Muscle of leg (tissue), 3 donors: ENCODE measurements at regions not wholly inside any gene's neighbourhood (a gene's known extent, or its start where the extent isn't known, plus 50 kb on each side); places are given as distances from the start of the nearest gene placed in this dataset.
A peak's percentile ranks its signal among the peaks of the same experiment; 100 is the strongest.
"Not testable (repeated sequence)": the region's sequence is repeated elsewhere in the genome, so short reads cannot be mapped to it uniquely, and the experiment has no call there.

Experiments
- DNase-seq: peaks from one replicate; pipeline ENCODE4 v3.0.0; 2013
- H3K27ac ChIP-seq: one replicate; pipeline ENCODE4 v1.5.1; 2013; ENCODE audit warnings: mild to moderate bottlenecking, low read length, control low read depth
- H3K27me3 ChIP-seq: one replicate; pipeline ENCODE4 v1.6.1; 2013; ENCODE audit warnings: low read length; ENCODE audit not compliant: control insufficient read depth, insufficient read depth
- H3K36me3 ChIP-seq: one replicate; pipeline ENCODE4 v1.6.1; 2013; ENCODE audit warnings: low read length; ENCODE audit not compliant: control insufficient read depth, insufficient read depth
- H3K4me1 ChIP-seq: one replicate; pipeline ENCODE4 v1.6.1; 2013; ENCODE audit warnings: low read length; ENCODE audit not compliant: control insufficient read depth, insufficient read depth
- H3K4me3 ChIP-seq: one replicate; pipeline ENCODE4 v1.5.1; 2013; ENCODE audit warnings: low read length, control low read depth
- H3K9me3 ChIP-seq: replicated peaks from 2 replicates; pipeline ENCODE4 v1.6.1; 2013; ENCODE audit warnings: low read depth, low read length; ENCODE audit not compliant: control insufficient read depth
- WGBS: methylation state at CpG from one replicate; pipeline ENCODE4 v1.1.5; 2013; ENCODE audit warnings: missing lambda C conversion rate; ENCODE audit not compliant: insufficient coverage; 5-methylcytosine and 5-hydroxymethylcytosine counted together

GRCh38 chr3:25906132-25906906 lies 116.4 kb downstream of the OXSM start:
- H3K4me3 ChIP-seq = no peak overlapping the region
- H3K4me1 ChIP-seq = peaks cover 10% of the 10 kb centered on the region
- H3K9me3 ChIP-seq = no peaks in the 10 kb centered on the region
- no peaks in the 10 kb centered on the region for H3K27me3 ChIP-seq
- DNase-seq = no peak
- H3K36me3 ChIP-seq = no peaks in the 10 kb centered on the region
- H3K27ac ChIP-seq = no peak overlapping the region
- WGBS = no CpG with 5 or more reads among the region's 4 CpGs

- H3K27me3 ChIP-seq = no peaks in the 10 kb centered on the region
- no peak overlapping the region for H3K4me3 ChIP-seq
- DNase-seq = peak; percentile 46
- H3K36me3 ChIP-seq = no peaks in the 10 kb centered on the region
- no peaks in the 10 kb centered on the region for H3K9me3 ChIP-seq
- H3K27ac ChIP-seq = no peak overlapping the region
- WGBS = no CpG with 5 or more reads among the region's 2 CpGs
- H3K4me1 ChIP-seq = peaks cover 10% of the 10 kb centered on the region
These were observed 117.2 kb downstream of the OXSM start for GRCh38 chr3:25907081-25907480.

GRCh38 chr3:25910105-25910504 lies 120.2 kb downstream of the OXSM start:
- Histone ChIP-seq H3K9me3 (no peaks in the 10 kb centered on the region), H3K27ac (no peak overlapping the region), H3K36me3 (no peaks in the 10 kb centered on the region), H3K4me1 (no peaks in the 10 kb centered on the region), H3K27me3 (no peaks in the 10 kb centered on the region), H3K4me3 (no peak overlapping the region)
- DNase-seq = no peak
- WGBS = 43% methylated on average over 1 of the region's 2 CpGs

GRCh38 chr3:25910997-25911396 lies 121.1 kb downstream of the OXSM start:
- no peaks in the 10 kb centered on the region for H3K27me3 ChIP-seq
- no peaks in the 10 kb centered on the region for H3K9me3 ChIP-seq
- no CpG with 5 or more reads among the region's 4 CpGs for WGBS
- no peaks in the 10 kb centered on the region for H3K36me3 ChIP-seq
- no peak for DNase-seq
- H3K4me3 ChIP-seq = no peak overlapping the region
- H3K27ac ChIP-seq = no peak overlapping the region
- no peaks in the 10 kb centered on the region for H3K4me1 ChIP-seq

- no peaks in the 10 kb centered on the region for H3K9me3 ChIP-seq
- DNase-seq = no peak
- no peak overlapping the region for H3K4me3 ChIP-seq
- no peaks in the 10 kb centered on the region for H3K4me1 ChIP-seq
- H3K27ac ChIP-seq = no peak overlapping the region
- H3K36me3 ChIP-seq = no peaks in the 10 kb centered on the region
- 92% methylated on average over 2 of the region's 7 CpGs for WGBS
- H3K27me3 ChIP-seq = no peaks in the 10 kb centered on the region
These were observed 121.8 kb downstream of the OXSM start for GRCh38 chr3:25911525-25912295.

- Histone ChIP-seq H3K4me1 (no peaks in the 10 kb centered on the region), H3K27ac (no peak overlapping the region), H3K4me3 (no peak overlapping the region), H3K36me3 (no peaks in the 10 kb centered on the region), H3K9me3 (no peaks in the 10 kb centered on the region), H3K27me3 (no peaks in the 10 kb centered on the region)
- no peak for DNase-seq
These were observed 123.3 kb downstream of the OXSM start for GRCh38 chr3:25913179-25913578.

GRCh38 chr3:25915673-25916072 lies 125.8 kb downstream of the OXSM start:
- no peak overlapping the region for H3K27ac ChIP-seq
- H3K9me3 ChIP-seq = no peaks in the 10 kb centered on the region
- no CpG with 5 or more reads among the region's 2 CpGs for WGBS

GRCh38 chr3:25916321-25916720 lies 126.4 kb downstream of the OXSM start:
- no peaks in the 10 kb centered on the region for H3K9me3 ChIP-seq
- H3K36me3 ChIP-seq = no peaks in the 10 kb centered on the region
- no peak overlapping the region for H3K4me3 ChIP-seq
- no peak overlapping the region for H3K27ac ChIP-seq
- H3K4me1 ChIP-seq = no peaks in the 10 kb centered on the region
- DNase-seq = no peak
- no CpG with 5 or more reads among the region's 1 CpG for WGBS
- no peaks in the 10 kb centered on the region for H3K27me3 ChIP-seq

More at GRCh38 chr3:25915673-25916072, 125.8 kb downstream of the OXSM start:
- Histone ChIP-seq H3K27me3 (no peaks in the 10 kb centered on the region), H3K4me1 (no peaks in the 10 kb centered on the region), H3K36me3 (no peaks in the 10 kb centered on the region), H3K4me3 (no peak overlapping the region)
- DNase-seq = no peak

- not testable (repeated sequence) for DNase-seq, H3K36me3 ChIP-seq, H3K27me3 ChIP-seq, H3K4me3 ChIP-seq, H3K4me1 ChIP-seq, H3K27ac ChIP-seq, H3K9me3 ChIP-seq
- 90% methylated on average over 4 of the region's 6 CpGs for WGBS
These were observed 142.1 kb downstream of the OXSM start for GRCh38 chr3:25931967-25932366.

GRCh38 chr3:25938566-25939325 lies 148.9 kb downstream of the OXSM start:
- Histone ChIP-seq H3K27me3 (no peaks in the 10 kb centered on the region), H3K9me3 (no peaks in the 10 kb centered on the region), H3K4me1 (no peaks in the 10 kb centered on the region), H3K27ac (no peak overlapping the region), H3K36me3 (no peaks in the 10 kb centered on the region), H3K4me3 (no peak overlapping the region)
- peak; percentile 2 for DNase-seq
- 100% methylated on average over 1 of the region's 2 CpGs for WGBS
